HG02840 (cell line): ENCODE measurements at regions not wholly inside any gene's neighbourhood (a gene's known extent, or its start where the extent isn't known, plus 50 kb on each side); places are given as distances from the start of the nearest gene placed in this dataset.

Experiments
- ATAC-seq: cut with Tn5 transposase; IDR thresholded peaks from one replicate; pipeline ENCODE4 v1.9.1; 2021; ENCODE audit warnings: mild to moderate bottlenecking, moderate library complexity, moderate number of reproducible peaks; ENCODE audit not compliant: unreplicated experiment, low FRiP score

GRCh38 chr10:29925771-29926692, 133.4 kb downstream of the JCAD start:
- ATAC-seq, result no peak

DNA sequence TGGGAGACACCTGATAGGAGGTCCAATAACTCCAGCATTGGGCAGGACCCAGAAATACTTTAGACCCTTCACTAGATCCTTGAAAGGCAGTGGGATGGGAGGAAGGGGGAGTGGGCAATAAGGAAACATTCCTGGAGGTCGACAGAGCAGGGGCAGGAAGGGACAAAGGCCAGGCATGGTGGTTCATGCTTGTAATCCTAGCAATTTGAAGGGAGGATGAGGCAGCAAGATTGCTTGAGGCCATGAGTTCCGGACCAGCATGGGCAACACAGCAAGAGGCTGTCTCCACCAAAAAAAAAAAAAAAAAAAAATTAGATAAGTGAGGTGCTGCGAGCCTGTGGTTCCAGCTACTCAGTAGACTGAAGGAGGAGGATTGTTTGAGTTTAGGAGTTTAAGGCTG, 134.9 kb downstream of the JCAD start:
- ATAC-seq, result no peak

DNA sequence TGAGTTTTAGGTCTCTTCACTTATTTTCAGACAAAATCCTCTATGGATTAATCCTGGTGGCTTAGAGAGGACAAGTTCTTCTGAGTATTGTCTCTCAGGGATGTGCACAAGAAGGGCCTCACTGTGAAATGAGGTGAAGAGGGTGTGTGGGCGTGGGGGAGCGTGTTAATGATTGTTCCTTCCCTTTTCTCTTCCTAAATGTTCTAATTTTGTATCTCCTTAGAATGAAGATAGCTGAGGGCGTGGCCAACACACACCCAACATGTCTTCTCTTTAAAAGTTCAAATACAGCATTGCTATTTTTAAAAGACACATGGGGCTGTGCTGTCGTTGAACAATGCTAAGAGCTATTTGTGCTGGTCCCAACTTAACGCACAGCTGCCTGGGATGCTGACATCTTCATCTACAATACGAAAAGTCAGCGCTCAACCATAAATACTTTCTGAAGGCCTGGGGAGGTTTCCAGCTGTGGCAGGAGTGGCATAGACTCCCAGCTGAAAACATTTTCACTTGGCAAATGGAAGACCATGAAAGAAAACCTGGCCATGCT, 135.9 kb downstream of the JCAD start:
- no peak for ATAC-seq

- no peak for ATAC-seq
Observed at GRCh38 chr10:29922892-29923291, 136.5 kb downstream of the JCAD start.

DNA sequence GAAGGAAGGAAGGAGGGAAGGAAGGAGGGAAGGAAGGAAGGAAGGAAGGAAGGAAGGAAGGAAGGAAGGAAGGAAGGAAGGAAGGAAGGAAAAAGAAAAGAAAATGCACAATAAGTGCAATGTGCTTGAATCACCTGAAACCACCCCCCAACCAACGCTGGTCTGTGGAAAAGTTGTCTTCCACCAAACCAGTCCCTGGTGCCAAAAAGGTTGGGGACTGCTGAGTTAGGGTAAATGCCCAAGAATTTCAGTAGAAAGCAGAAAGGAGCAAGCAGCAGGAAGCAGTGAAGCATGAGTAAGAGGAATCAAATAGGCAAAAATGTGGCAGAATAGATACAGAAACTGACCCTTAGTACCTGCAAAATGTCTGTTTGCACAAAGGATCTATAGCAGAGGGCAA, 137.2 kb downstream of the JCAD start:
- ATAC-seq, result no peak

GRCh38 chr10:29921071-29921446, 138.3 kb downstream of the JCAD start:
- no peak for ATAC-seq

DNA sequence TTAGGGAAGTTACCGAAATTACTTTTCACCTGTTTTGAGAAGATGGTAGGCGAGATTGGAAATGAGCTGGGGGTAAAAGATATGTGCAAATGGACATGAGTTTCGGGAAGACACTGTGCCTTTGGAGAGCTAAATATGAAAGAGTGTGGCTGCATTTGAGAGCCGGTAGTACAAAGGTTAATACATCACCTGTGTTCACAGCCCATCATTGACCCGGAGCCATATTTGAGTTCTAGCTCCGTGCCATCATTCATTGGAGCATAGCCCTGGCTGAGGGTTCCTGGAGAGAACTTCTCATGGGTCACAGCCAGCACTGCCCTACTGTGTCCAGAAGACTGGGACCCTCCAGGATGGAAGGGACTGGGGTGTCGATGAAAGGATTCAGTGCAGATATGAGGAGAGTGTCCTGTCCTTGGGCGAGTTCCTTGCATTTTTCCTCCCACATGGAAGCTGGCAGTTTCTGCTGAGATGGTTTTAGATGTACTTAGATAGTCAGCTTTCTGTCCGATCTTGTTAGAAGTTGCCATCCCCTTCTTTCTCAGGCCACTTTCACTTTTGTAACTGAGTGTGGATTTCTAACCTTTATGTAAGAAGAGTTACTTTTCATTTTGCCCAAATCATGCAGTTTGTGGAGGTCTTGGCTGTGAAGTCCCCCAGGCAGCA, 138.8 kb downstream of the JCAD start:
- no peak for ATAC-seq

- ATAC-seq, result no peak
Observed at GRCh38 chr10:29918623-29919400, 140.6 kb downstream of the JCAD start.

- ATAC-seq, result no peak
Observed at GRCh38 chr10:29917311-29917710, 142.1 kb downstream of the JCAD start.

DNA sequence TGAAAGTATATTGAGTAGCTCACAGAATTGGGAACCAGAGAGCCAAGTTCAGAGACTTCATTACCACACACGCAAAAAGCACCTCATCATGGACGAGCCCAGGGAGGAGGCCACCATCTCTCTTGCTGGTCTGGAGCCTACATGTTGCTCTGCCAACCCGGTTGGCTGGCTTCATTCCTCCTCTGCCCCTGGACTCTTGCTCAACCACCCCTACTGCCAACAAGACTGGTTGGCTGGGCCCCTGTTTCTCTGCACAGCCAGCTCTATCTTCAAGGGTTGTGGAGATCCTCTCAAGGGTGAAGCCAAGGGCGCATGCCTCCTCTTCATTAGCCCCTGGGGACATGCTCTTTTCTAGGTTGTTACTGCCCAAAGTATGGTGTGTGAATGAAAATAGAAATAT, 142.7 kb downstream of the JCAD start:
- ATAC-seq, result no peak

GRCh38 chr10:29914986-29915785, 144.2 kb downstream of the JCAD start:
- no peak for ATAC-seq

DNA sequence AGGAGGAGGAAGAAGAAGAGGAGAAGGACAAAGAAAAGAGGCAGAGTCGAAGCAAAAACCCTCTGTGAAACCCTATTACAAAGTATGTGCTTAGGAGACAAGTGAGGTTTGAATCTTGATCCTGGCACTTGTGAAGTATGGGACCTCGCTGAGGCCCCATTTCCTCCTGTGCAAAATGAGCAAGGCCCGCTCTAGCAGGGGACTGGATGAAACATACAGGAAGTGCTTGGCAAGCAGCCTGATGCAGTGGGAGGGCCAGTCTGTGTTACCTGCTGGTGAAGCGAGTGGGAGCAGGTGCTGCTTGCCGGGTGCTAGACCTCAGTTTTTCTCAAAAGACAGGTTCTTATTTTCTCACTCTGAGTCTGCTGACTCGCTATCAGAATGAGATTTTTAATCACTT, 150.4 kb downstream of the JCAD start:
- no peak for ATAC-seq

- ATAC-seq, result no peak
Observed at GRCh38 chr10:29900865-29901264, 158.5 kb downstream of the JCAD start.

- no peak for ATAC-seq
Observed at GRCh38 chr10:29897999-29898716, 161.2 kb downstream of the JCAD start.

GRCh38 chr10:29897430-29897829, 162.0 kb downstream of the JCAD start:
- ATAC-seq, result no peak

DNA sequence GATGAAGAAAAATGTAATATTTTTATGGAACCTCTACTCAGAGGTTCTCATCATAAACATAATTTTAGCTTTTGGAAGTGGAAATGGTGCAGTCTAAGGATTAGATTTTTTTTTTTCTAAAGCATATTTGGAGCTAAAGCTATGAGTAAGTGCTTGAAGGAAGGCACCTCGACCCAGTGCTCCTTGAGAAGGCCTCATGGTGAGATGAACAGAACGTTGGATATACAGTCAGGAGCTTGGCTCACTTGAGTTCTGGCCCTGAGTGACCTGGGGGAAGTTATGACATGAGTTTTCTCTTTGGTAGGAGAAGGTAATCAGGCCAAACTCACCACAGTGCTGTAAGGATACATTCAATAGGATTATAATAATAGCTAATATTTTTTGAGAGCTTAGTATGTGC, 163.3 kb downstream of the JCAD start:
- ATAC-seq, result no peak

DNA sequence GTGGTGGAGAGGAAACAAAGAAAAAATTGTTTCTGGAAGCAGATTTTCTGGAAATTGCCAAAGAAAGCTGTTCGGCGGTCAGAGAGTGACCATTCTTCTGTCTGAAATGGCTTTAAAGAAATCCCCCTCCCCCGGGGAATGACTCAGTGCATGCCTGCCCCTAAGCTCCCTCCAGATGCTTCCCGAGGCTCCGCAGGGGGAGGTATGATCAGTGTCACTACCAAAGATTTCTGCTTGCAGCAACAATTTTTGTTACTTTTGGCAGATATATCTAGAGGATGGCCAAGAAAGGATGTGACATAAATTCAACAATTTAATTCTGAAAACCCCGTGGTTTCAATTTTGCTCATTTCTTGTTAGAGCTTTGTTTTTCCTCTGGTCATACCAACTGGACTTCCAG, 163.9 kb downstream of the JCAD start:
- ATAC-seq, result no peak

GRCh38 chr10:29888321-29888720, 171.1 kb downstream of the JCAD start:
- no peak for ATAC-seq

DNA sequence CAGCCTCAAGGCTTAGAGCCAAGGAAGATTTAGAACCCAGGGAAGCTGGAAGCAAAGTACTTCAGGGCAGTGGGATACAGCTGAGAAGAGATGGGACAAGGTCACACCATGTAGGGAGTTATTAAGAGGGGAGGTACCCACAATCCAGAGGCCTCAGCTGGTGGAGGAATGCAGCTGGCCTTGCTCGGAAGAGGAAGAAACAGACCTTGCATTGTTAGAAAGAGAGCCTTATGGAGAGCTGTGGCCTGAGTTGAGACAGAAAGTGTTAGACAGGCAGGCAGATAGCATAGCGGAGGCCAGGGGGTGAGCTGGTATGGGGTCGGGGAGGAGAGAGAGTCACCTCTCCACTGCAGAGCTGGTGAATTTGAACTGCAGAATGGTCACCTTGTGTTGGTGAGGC, 173.1 kb downstream of the JCAD start:
- no peak for ATAC-seq
